Adrenal gland (tissue), 5 donors: ENCODE measurements at regions not wholly inside any gene's neighbourhood (a gene's known extent, or its start where the extent isn't known, plus 50 kb on each side); places are given as distances from the start of the nearest gene placed in this dataset.

Experiments
- CTCF ChIP-seq, 6 experiments: fragments of 450-650 bp in 4 of 6; fragments of 200-600 bp in 2 of 6; sonication (generic) in 1 of 6; IDR thresholded peaks; 1 replicate in 5 of 6; 2 replicates in 1 of 6; pipeline versions ENCODE4 v1.5.1 to v1.8.0; 2016 to 2021; ENCODE audit warnings: antibody characterized with exemption in 6 of 6, mild to moderate bottlenecking in 2 of 6, moderate library complexity in 1 of 6
- POLR2A ChIP-seq, 2 donors: fragments of 450-650 bp; IDR thresholded peaks; one replicate each; pipeline ENCODE4 v1.6.1; 2017; ENCODE audit warnings: antibody characterized with exemption in 2 of 2, mild to moderate bottlenecking in 2 of 2, moderate library complexity in 1 of 2
- donor health status: DM: no; HTN: no; CAD: no.

- TF ChIP-seq CTCF (IDR thresholded peaks at IDR 0.05) (no peak), POLR2A (IDR thresholded peaks at IDR 0.05) (no peak)
These were observed 350.9 kb downstream of the OLFM4 start for GRCh38 chr13:53379485-53379884.
